IMR-90 (cell line): ENCODE measurements at regions not wholly inside any gene's neighbourhood (a gene's known extent, or its start where the extent isn't known, plus 50 kb on each side); places are given as distances from the start of the nearest gene placed in this dataset.

ENCODE experiments used
- ATAC-seq: fragments of 200-7000 bp; cut with Tn5 transposase; 2 replicates; pipeline ENCODE4 v1.9.1; 2020; ENCODE audit warnings: low read depth, mild to moderate bottlenecking, moderate library complexity
- BruUV-seq: library from RNA; stranded (reverse); fragments of 400-500 nt; replicated peaks from 2 replicates; lab custom pipeline; 2021; lab: Mats Ljungman, UMichigan
- CTCF ChIA-PET: fragments of 300-600 bp; formaldehyde crosslinking; extraction: SDS; loops from one replicate; lab custom pipeline; 2021; ENCODE audit warnings: antibody characterized with exemption; lab: Yijun Ruan, JAX
- POLR2A ChIA-PET: fragments of 300-600 bp; sonication (Branson Sonifier 250); formaldehyde crosslinking; loops from one replicate; lab custom pipeline; 2022; ENCODE audit warnings: antibody characterized with exemption; ENCODE audit not compliant: unreplicated experiment; lab: Charles Lee
- DNase-seq: peaks from one replicate; pipeline ENCODE4 v3.0.0; 2013
- H2AFZ ChIP-seq: replicated peaks from 2 replicates; pipeline ENCODE3; 2013; ENCODE audit warnings: low read length, mild to moderate bottlenecking; ENCODE audit not compliant: poor library complexity
- H2AK5ac ChIP-seq: 2 replicates; pipeline ENCODE4 v1.6.1; 2013; ENCODE audit warnings: low read depth, low read length, inconsistent platforms
- H2AK9ac ChIP-seq: replicated peaks from 2 replicates; pipeline ENCODE3; 2013; ENCODE audit warnings: mild to moderate bottlenecking, low read depth, low read length, moderate library complexity; ENCODE audit not compliant: poor library complexity
- H2BK120ac ChIP-seq: 2 replicates; pipeline ENCODE4 v1.6.1; 2013; ENCODE audit warnings: low read depth, low read length, inconsistent platforms
- H2BK15ac ChIP-seq: 3 replicates; pipeline ENCODE4 v1.6.1; 2013; ENCODE audit warnings: low read depth, low read length, inconsistent platforms
- H2BK20ac ChIP-seq: 2 replicates; pipeline ENCODE4 v1.6.1; 2013; ENCODE audit warnings: low read depth, mild to moderate bottlenecking, inconsistent platforms, low read length, moderate library complexity
- H2BK5ac ChIP-seq: 2 replicates; pipeline ENCODE4 v1.6.1; 2013; ENCODE audit warnings: mild to moderate bottlenecking, low read depth, low read length, inconsistent platforms; ENCODE audit not compliant: poor library complexity, severe bottlenecking
- H3K14ac ChIP-seq: replicated peaks from 2 replicates; pipeline ENCODE4 v1.6.1; 2013; ENCODE audit warnings: low read depth, low read length, inconsistent platforms
- H3K18ac ChIP-seq: 2 replicates; pipeline ENCODE4 v1.6.1; 2013; ENCODE audit warnings: low read depth, low read length, control low read depth
- H3K23ac ChIP-seq: 2 replicates; pipeline ENCODE4 v1.6.1; 2013; ENCODE audit warnings: low read depth, low read length, inconsistent platforms
- H3K27ac ChIP-seq: 2 replicates; pipeline ENCODE4 v1.5.1; 2013; ENCODE audit warnings: mild to moderate bottlenecking, control low read depth, low read length; ENCODE audit not compliant: insufficient read depth
- H3K27me3 ChIP-seq: 2 replicates; pipeline ENCODE4 v1.6.1; 2013; ENCODE audit warnings: low read length; ENCODE audit not compliant: control insufficient read depth, insufficient read depth
- H3K36me3 ChIP-seq: 2 replicates; pipeline ENCODE4 v1.6.1; 2013; ENCODE audit warnings: low read length, mixed read lengths; ENCODE audit not compliant: control insufficient read depth, insufficient read depth
- H3K4ac ChIP-seq: 2 replicates; pipeline ENCODE4 v1.6.1; 2013; ENCODE audit warnings: low read depth, low read length, inconsistent platforms
- H3K4me1 ChIP-seq: 2 replicates; pipeline ENCODE4 v1.6.1; 2013; ENCODE audit warnings: low read length, mixed read lengths; ENCODE audit not compliant: control insufficient read depth, insufficient read depth
- H3K4me2 ChIP-seq: 2 replicates; pipeline ENCODE4 v1.6.1; 2013; ENCODE audit warnings: low read depth, mild to moderate bottlenecking, control low read depth, low read length, moderate library complexity
- H3K4me3 ChIP-seq: 2 replicates; pipeline ENCODE4 v1.5.1; 2013; ENCODE audit warnings: low read depth, mild to moderate bottlenecking, control low read depth, low read length, moderate library complexity; ENCODE audit not compliant: insufficient read depth
- H3K56ac ChIP-seq: 2 replicates; pipeline ENCODE4 v1.6.1; 2013; ENCODE audit warnings: low read length, inconsistent platforms; ENCODE audit not compliant: insufficient read depth; ENCODE audit errors: extremely low read depth
- H3K79me1 ChIP-seq, 2 experiments: 2 replicates each; pipeline ENCODE4 v1.6.1; 2013; ENCODE audit warnings: low read length in 2 of 2, inconsistent platforms in 1 of 2, low read depth in 1 of 2
- H3K9ac ChIP-seq: 2 replicates; pipeline ENCODE4 v1.6.1; 2013; ENCODE audit warnings: low read depth, low read length, control low read depth
- H3K9me1 ChIP-seq: 2 replicates; pipeline ENCODE4 v1.6.1; 2013; ENCODE audit warnings: low read length, inconsistent platforms; ENCODE audit not compliant: insufficient read depth
- H3K9me3 ChIP-seq: 2 replicates; pipeline ENCODE4 v1.6.1; 2013; ENCODE audit warnings: low read length; ENCODE audit not compliant: control insufficient read depth, insufficient read depth
- H4K20me1 ChIP-seq: 2 replicates; pipeline ENCODE4 v1.6.1; 2013; ENCODE audit warnings: low read length, inconsistent platforms; ENCODE audit not compliant: insufficient read depth
- H4K5ac ChIP-seq: 2 replicates; pipeline ENCODE4 v1.6.1; 2013; ENCODE audit warnings: mild to moderate bottlenecking, low read depth, low read length, control low read depth
- H4K8ac ChIP-seq, 2 experiments: 2 replicates each; pipeline ENCODE4 v1.6.1; 2013; ENCODE audit warnings: low read depth in 2 of 2, low read length in 2 of 2, control low read depth in 1 of 2, inconsistent platforms in 1 of 2
- H4K91ac ChIP-seq: 2 replicates; pipeline ENCODE4 v1.6.1; 2013; ENCODE audit warnings: low read depth, low read length, inconsistent platforms; ENCODE audit not compliant: insufficient read depth
- BHLHE40 ChIP-seq: fragments of 150-350 bp; IDR thresholded peaks from 2 replicates; pipeline ENCODE4 v1.6.1; 2016; ENCODE audit warnings: mild to moderate bottlenecking, low read depth, low read length
- CEBPB ChIP-seq: IDR thresholded peaks from 2 replicates; pipeline ENCODE4 v1.6.1; 2012; ENCODE audit warnings: low read depth, low read length, improper control_type of control experiment
- CHD1 ChIP-seq: IDR thresholded peaks from 2 replicates; pipeline ENCODE4 v1.6.1; 2012; ENCODE audit warnings: low read depth, low read length, improper control_type of control experiment
- CTCF ChIP-seq: conservative IDR thresholded peaks from 2 replicates; pipeline ENCODE4 v1.5.1; 2012; ENCODE audit warnings: mild to moderate bottlenecking, low read depth, low read length, improper control_type of control experiment
- ELK1 ChIP-seq: fragments of 150-350 bp; IDR thresholded peaks from 2 replicates; pipeline ENCODE4 v1.6.1; 2016; ENCODE audit warnings: low read depth, mild to moderate bottlenecking, low read length, moderate library complexity, borderline replicate concordance
- FOS ChIP-seq: fragments of 150-350 bp; IDR thresholded peaks from 2 replicates; pipeline ENCODE4 v1.6.1; 2016; ENCODE audit warnings: low read depth, low read length
- MAFK ChIP-seq: IDR thresholded peaks from 2 replicates; pipeline ENCODE4 v1.6.1; 2012; ENCODE audit warnings: low read depth, low read length, improper control_type of control experiment
- MAZ ChIP-seq: IDR thresholded peaks from 2 replicates; pipeline ENCODE4 v1.6.1; 2012; ENCODE audit warnings: low read depth, mild to moderate bottlenecking, low read length, improper control_type of control experiment, moderate library complexity, borderline replicate concordance
- MXI1 ChIP-seq: IDR thresholded peaks from 2 replicates; pipeline ENCODE4 v1.6.1; 2012; ENCODE audit warnings: low read depth, mild to moderate bottlenecking, low read length, moderate library complexity, borderline replicate concordance
- NFE2L2 ChIP-seq: fragments of 150-350 bp; IDR thresholded peaks from 2 replicates; pipeline ENCODE4 v1.6.1; 2016; ENCODE audit warnings: low read depth, mild to moderate bottlenecking, low read length
- POLR2A ChIP-seq: IDR thresholded peaks from 2 replicates; pipeline ENCODE4 v1.6.1; 2012; ENCODE audit warnings: mild to moderate bottlenecking, low read depth, low read length
- RAD21 ChIP-seq: IDR thresholded peaks from 2 replicates; pipeline ENCODE4 v1.6.1; 2012; ENCODE audit warnings: low read length, improper control_type of control experiment
- RCOR1 ChIP-seq: IDR thresholded peaks from 2 replicates; pipeline ENCODE4 v1.6.1; 2012; ENCODE audit warnings: mild to moderate bottlenecking, low read length, improper control_type of control experiment; ENCODE audit not compliant: insufficient replicate concordance
- RFX5 ChIP-seq: IDR thresholded peaks from 2 replicates; pipeline ENCODE4 v1.8.0; 2012; ENCODE audit warnings: low read depth, mild to moderate bottlenecking, low read length, moderate library complexity
- SMC3 ChIP-seq: fragments of 150-350 bp; IDR thresholded peaks from 2 replicates; pipeline ENCODE4 v1.6.1; 2016; ENCODE audit warnings: low read depth, mild to moderate bottlenecking, antibody characterized with exemption, low read length, moderate library complexity
- USF2 ChIP-seq: fragments of 150-350 bp; IDR thresholded peaks from 2 replicates; pipeline ENCODE4 v1.6.1; 2017; ENCODE audit warnings: mild to moderate bottlenecking, antibody characterized with exemption, low read length, low read depth
- WGBS, 2 experiments: methylation state at CpG; one replicate each; pipeline versions ENCODE4 v1.1.5 to v1.1.7; 2013; ENCODE audit warnings: missing lambda C conversion rate in 2 of 2; ENCODE audit not compliant: insufficient read length in 1 of 2; ENCODE audit errors: extremely low coverage in 2 of 2; 5-methylcytosine and 5-hydroxymethylcytosine counted together
- dilution Hi-C: fragments of 300-500 bp; cut with HindIII; formaldehyde crosslinking; loops from one replicate; pipeline ENCODE4 v1.14.3; 2018; ENCODE audit warnings: low sequenced_read_pairs; ENCODE audit not compliant: unreplicated experiment
- in situ Hi-C: fragments of 300-500 bp; cut with MboI; formaldehyde crosslinking; loops from 3 replicates; pipeline ENCODE4 v1.14.3; 2019; ENCODE audit warnings: low sequenced_read_pairs, inconsistent platforms, mixed read lengths
- intact Hi-C: fragments of 100-400 bp; cut with micrococcal nuclease; formaldehyde crosslinking; loops from 2 replicates; pipeline ENCODE4 v1.10.0; 2022

- in situ Hi-C loops: no loop called here
- Histone ChIP-seq H3K9me3 (no peaks in the 10 kb centered on the region), H3K18ac (no peak overlapping the region), H2AK9ac (no peak overlapping the region), H2BK5ac (no peak overlapping the region), H3K9ac (no peak overlapping the region), H4K5ac (no peak overlapping the region), H3K4me2 (no peak overlapping the region), H3K23ac (no peak overlapping the region), H3K36me3 (no peaks in the 10 kb centered on the region), H2AK5ac (no peak overlapping the region), H2BK20ac (no peak overlapping the region), H3K4ac (no peak overlapping the region), H4K91ac (no peak overlapping the region), H3K56ac (no peak overlapping the region), H4K8ac (no peak overlapping the region), H2BK15ac (no peak overlapping the region), H3K27ac (no peak overlapping the region), H4K20me1 (no peaks in the 10 kb centered on the region), H3K79me1 (no peaks in the 10 kb centered on the region), H2BK120ac (no peak overlapping the region), H3K4me1 (no peaks in the 10 kb centered on the region), H3K14ac (no peak overlapping the region), H3K4me3 (no peak overlapping the region), H3K27me3 (no peaks in the 10 kb centered on the region), H2AFZ (no peak overlapping the region), H3K9me1 (no peaks in the 10 kb centered on the region)
- TF ChIP-seq RAD21: no peak
- no peak for TF ChIP-seq MAFK
- no peak for TF ChIP-seq MAZ
- no peak for TF ChIP-seq MXI1
- TF ChIP-seq POLR2A: no peak
- no peak for TF ChIP-seq RFX5
- TF ChIP-seq NFE2L2: no peak
- no peak for TF ChIP-seq FOS
- TF ChIP-seq ELK1: no peak
- no peak for TF ChIP-seq CHD1
- no peak for TF ChIP-seq RCOR1
- no peak for TF ChIP-seq SMC3
- no peak for TF ChIP-seq CEBPB
- TF ChIP-seq USF2: no peak
- TF ChIP-seq CTCF: no peak
- no peak for TF ChIP-seq BHLHE40
- no TSS peak for BruUV-seq
- no CpG with 5 or more reads among the region's 1 CpG for WGBS, 2 experiments
- dilution Hi-C loops: no loop called here
- ChIA-PET POLR2A (no interaction called here), CTCF (no interaction called here)
- intact Hi-C loops: no loop called here
- no peak for DNase-seq
- ATAC-seq: no peak
These were observed 691.5 kb upstream of the HTR2C start for GRCh38 chrX:113892401-113892800.
